ENCODE measurements at regions not wholly inside any gene's neighbourhood (a gene's known extent, or its start where the extent isn't known, plus 50 kb on each side); places are given as distances from the start of the nearest gene placed in this dataset.

- TF ChIP-seq, protein P1, sequence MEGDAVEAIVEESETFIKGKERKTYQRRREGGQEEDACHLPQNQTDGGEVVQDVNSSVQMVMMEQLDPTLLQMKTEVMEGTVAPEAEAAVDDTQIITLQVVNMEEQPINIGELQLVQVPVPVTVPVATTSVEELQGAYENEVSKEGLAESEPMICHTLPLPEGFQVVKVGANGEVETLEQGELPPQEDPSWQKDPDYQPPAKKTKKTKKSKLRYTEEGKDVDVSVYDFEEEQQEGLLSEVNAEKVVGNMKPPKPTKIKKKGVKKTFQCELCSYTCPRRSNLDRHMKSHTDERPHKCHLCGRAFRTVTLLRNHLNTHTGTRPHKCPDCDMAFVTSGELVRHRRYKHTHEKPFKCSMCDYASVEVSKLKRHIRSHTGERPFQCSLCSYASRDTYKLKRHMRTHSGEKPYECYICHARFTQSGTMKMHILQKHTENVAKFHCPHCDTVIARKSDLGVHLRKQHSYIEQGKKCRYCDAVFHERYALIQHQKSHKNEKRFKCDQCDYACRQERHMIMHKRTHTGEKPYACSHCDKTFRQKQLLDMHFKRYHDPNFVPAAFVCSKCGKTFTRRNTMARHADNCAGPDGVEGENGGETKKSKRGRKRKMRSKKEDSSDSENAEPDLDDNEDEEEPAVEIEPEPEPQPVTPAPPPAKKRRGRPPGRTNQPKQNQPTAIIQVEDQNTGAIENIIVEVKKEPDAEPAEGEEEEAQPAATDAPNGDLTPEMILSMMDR (IDR thresholded peaks at IDR 0.05; ENCODE audit: low read depth, low read length) = no peak
- no peak for DNase-seq (ENCODE audit: extremely low read depth, low read depth)
Measured at GRCh38 chr2:502831-503230, 174.4 kb downstream of the TMEM18 start.

- TF ChIP-seq, protein P1 (IDR thresholded peaks at IDR 0.05; ENCODE audit: low read depth, low read length) = no peak
- no peak for DNase-seq (ENCODE audit: extremely low read depth, low read depth)
Measured at GRCh38 chr2:501667-502066, 175.5 kb downstream of the TMEM18 start.

DNA sequence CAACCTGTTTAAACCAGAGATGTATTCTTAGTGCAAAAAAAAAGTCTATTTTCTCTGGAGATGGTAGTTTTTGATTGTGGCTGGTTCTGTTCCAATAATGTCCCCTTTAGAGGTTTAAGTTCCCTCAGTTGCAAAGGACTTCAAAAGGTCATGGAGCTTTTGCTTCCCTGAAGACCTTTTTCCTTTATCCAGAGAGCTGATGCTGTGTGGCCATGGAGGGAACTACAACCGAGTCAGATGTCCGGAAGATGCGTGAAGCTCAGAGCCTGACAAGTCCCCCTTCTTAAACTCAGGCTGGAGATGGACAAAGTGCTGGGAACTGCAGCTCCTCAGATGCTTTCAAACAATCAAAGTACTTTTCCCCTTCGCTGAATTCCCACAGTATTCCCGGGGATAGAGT lies 176.1 kb downstream of the TMEM18 start:
- DNase-seq (ENCODE audit: extremely low read depth, low read depth) = no peak
- TF ChIP-seq, protein P1 (IDR thresholded peaks at IDR 0.05; ENCODE audit: low read depth, low read length) = no peak

DNA sequence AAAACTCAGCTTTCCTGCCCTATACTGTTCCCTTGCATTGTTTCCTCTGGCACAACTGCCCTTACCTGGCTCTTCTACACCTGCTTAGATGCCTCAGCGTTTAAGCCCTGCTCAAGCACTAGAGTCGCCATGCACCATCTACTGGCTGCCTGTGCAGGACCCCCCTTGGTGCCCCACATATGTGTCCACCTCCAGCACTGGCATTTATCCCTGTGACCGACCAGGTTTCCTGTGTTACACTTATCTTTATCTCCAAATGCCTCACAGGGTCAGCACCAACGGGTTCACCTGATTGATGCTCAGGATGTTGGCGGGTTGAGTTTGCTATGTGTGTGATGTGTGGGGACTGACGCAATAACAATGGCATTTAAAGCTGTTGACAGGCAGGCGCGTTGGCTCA lies 177.5 kb downstream of the TMEM18 start:
- TF ChIP-seq, protein P1 (IDR thresholded peaks at IDR 0.05; ENCODE audit: low read depth, low read length) = no peak
- DNase-seq (ENCODE audit: extremely low read depth, low read depth) = no peak

- TF ChIP-seq, protein P1 (IDR thresholded peaks at IDR 0.05; ENCODE audit: low read depth, low read length) = no peak
- no peak for DNase-seq (ENCODE audit: extremely low read depth, low read depth)
Measured at GRCh38 chr2:498493-499178, 178.6 kb downstream of the TMEM18 start.

DNA sequence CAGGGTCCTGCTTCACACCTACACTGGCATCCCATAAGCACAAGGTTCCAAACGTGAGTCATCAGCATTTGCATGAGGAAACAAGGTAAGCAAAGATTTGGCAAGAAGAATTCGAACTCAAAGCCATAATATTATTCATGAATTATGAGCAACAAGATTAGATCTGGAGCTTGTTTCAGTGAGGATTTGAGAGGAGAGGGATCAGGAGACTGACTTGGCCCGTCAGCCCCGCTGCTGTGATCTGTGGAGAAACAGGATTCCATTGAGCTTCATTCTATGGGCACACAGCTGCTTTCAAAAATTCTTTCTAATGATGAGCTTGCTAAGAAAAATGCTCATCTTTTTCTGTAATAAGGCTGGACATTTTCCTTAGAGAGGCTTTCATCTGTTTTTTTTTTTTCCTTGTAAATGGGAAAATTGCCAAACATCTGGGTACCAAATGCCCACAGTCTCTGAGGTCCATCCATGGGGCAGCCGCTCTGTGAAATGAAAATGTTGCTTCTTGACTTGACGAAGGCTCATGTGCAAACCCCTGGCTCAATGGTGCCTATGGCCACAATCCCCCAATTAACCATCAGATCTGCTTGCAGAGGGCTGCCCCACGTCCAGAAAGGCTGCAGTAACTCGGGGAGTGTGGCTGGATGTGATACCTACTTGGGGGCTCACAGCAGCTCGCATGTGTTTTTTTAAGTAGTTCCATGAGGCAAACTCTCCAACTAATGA lies 179.3 kb downstream of the TMEM18 start:
- DNase-seq (ENCODE audit: extremely low read depth, low read depth) = no peak
- TF ChIP-seq, protein P1 (IDR thresholded peaks at IDR 0.05; ENCODE audit: low read depth, low read length) = no peak

DNA sequence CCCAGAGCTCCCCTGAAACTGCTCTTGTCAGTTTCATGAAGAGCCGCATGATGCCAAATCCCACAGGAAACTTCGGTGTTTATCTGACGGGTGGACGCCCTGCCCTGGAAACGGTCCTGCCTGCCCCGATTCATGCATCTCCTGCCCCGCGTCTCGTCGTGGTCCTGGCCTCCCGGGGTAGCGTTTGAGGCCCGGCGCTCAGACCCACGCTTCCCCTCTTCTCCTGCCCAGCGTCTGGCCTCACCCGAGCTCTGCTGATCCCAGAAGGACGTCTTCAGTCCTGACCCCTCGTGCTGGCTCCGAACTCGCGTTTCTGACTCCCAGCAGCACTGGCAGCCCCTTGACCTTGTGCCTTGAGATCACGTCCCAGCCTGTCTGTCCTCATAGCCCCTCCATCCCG lies 180.5 kb downstream of the TMEM18 start:
- no peak for DNase-seq (ENCODE audit: extremely low read depth, low read depth)
- TF ChIP-seq, protein P1 (IDR thresholded peaks at IDR 0.05; ENCODE audit: low read depth, low read length) = no peak
